HEK293 (cell line): ENCODE measurements at regions not wholly inside any gene's neighbourhood (a gene's known extent, or its start where the extent isn't known, plus 50 kb on each side); places are given as distances from the start of the nearest gene placed in this dataset.

ENCODE experiments used
- BCL6B ChIP-seq: fragments of 450-650 bp; formaldehyde crosslinking; IDR thresholded peaks from 2 replicates; pipeline ENCODE4 v1.5.1; 2017; ENCODE audit warnings: missing biosample characterization, missing genetic modification characterization
- CTCF ChIP-seq: fragments of 450-650 bp; formaldehyde crosslinking; IDR thresholded peaks from 2 replicates; pipeline ENCODE4 v1.5.1; 2016; ENCODE audit warnings: missing biosample characterization, missing genetic modification characterization
- ZFP37 ChIP-seq: fragments of 450-650 bp; formaldehyde crosslinking; IDR thresholded peaks from 2 replicates; pipeline ENCODE4 v1.5.1; 2016; ENCODE audit warnings: missing biosample characterization, missing genetic modification characterization
- ZNF777 ChIP-seq: fragments of 450-650 bp; formaldehyde crosslinking; IDR thresholded peaks from 2 replicates; pipeline ENCODE4 v1.5.1; 2017; ENCODE audit warnings: missing biosample characterization, missing genetic modification characterization, borderline replicate concordance

GRCh38 chr20:53657732-53658131 is 64.1 kb upstream of the ZNF217 start:
- TF ChIP-seq ZFP37 (tag by site-specific recombination): no peak
- no peak for TF ChIP-seq BCL6B (tag by site-specific recombination)
- no peak for TF ChIP-seq ZNF777 (tag by site-specific recombination)
- no peak for TF ChIP-seq CTCF (tag by site-specific recombination)
